ENCODE measurements at regions not wholly inside any gene's neighbourhood (a gene's known extent, or its start where the extent isn't known, plus 50 kb on each side); places are given as distances from the start of the nearest gene placed in this dataset.

DNA sequence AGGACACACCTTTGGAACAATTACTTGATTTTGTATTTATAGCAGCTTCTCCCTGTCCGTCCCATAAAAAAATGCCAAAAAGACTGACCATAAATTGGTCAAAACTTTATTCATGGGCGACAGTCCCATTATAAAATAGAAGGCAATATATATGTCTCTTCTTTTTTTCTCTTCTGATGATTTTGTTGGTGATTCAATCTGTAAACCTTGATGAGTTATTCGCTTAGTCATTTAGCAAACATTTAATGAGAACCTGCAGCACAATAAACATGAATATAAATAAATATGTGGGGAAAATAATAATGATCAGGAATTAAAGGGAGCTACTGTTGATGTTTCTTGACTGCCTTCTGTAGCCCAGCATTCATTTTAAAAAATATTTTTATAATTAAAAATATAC is 356.4 kb upstream of the ACTBL2 start:
- Mint-ChIP-seq H3K27ac (ENCODE audit: unreplicated experiment) (no peak overlapping the region), H3K27me3 (ENCODE audit: insufficient read depth, unreplicated experiment) (no peaks in the 10 kb centered on the region), H3K4me3 (ENCODE audit: unreplicated experiment) (no peak overlapping the region), H3K9me3 (ENCODE audit: unreplicated experiment) (no peaks in the 10 kb centered on the region), H3K36me3 (ENCODE audit: insufficient read depth, unreplicated experiment) (no peaks in the 10 kb centered on the region), H3K4me1 (ENCODE audit: low read depth, unreplicated experiment) (peaks cover 7% of the 10 kb centered on the region)
- H3K9me3 ChIP-seq: no peaks in the 10 kb centered on the region
- no TSS peak for BruUV-seq (replicated peaks)
- TF ChIP-seq, protein P1, sequence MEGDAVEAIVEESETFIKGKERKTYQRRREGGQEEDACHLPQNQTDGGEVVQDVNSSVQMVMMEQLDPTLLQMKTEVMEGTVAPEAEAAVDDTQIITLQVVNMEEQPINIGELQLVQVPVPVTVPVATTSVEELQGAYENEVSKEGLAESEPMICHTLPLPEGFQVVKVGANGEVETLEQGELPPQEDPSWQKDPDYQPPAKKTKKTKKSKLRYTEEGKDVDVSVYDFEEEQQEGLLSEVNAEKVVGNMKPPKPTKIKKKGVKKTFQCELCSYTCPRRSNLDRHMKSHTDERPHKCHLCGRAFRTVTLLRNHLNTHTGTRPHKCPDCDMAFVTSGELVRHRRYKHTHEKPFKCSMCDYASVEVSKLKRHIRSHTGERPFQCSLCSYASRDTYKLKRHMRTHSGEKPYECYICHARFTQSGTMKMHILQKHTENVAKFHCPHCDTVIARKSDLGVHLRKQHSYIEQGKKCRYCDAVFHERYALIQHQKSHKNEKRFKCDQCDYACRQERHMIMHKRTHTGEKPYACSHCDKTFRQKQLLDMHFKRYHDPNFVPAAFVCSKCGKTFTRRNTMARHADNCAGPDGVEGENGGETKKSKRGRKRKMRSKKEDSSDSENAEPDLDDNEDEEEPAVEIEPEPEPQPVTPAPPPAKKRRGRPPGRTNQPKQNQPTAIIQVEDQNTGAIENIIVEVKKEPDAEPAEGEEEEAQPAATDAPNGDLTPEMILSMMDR (IDR thresholded peaks at IDR 0.05; ENCODE audit: insufficient read depth in 1 of 2, low read depth in 1 of 2, low read length in 1 of 2, severe bottlenecking in 1 of 2, unreplicated experiment in 1 of 2): no peak
- CTCF ChIA-PET: no interaction called here
- no peaks in the 10 kb centered on the region for H3K27me3 ChIP-seq (replicated peaks; ENCODE audit: control insufficient read depth, insufficient read depth, low read length)
- H3K4me3 ChIP-seq (ENCODE audit: low read depth, low read length): no peak overlapping the region
- POLR2A ChIA-PET: no interaction called here
- peaks cover 11% of the 10 kb centered on the region for H3K4me1 ChIP-seq
- no peaks in the 10 kb centered on the region for H3K36me3 ChIP-seq (ENCODE audit: control insufficient read depth, insufficient read depth, low read length)
- no peak for DNase-seq
- intact Hi-C loops (cut with micrococcal nuclease; ENCODE audit: unreplicated experiment): no loop called here

GRCh38 chr5:57836921-57837320 is 354.3 kb upstream of the ACTBL2 start:
- no peaks in the 10 kb centered on the region for H3K36me3 ChIP-seq (ENCODE audit: control insufficient read depth, insufficient read depth, low read length)
- H3K27ac Mint-ChIP-seq (ENCODE audit: unreplicated experiment): no peak overlapping the region
- TF ChIP-seq, protein P1 (IDR thresholded peaks at IDR 0.05; ENCODE audit: insufficient read depth in 1 of 2, low read depth in 1 of 2, low read length in 1 of 2, severe bottlenecking in 1 of 2, unreplicated experiment in 1 of 2): no peak
- H3K9me3 ChIP-seq: no peaks in the 10 kb centered on the region
- intact Hi-C loops (cut with micrococcal nuclease; ENCODE audit: unreplicated experiment): no loop called here
- H3K4me1 ChIP-seq: peaks cover 7% of the 10 kb centered on the region
- H3K4me3 Mint-ChIP-seq (ENCODE audit: unreplicated experiment): no peak overlapping the region
- no peak overlapping the region for H3K4me3 ChIP-seq (ENCODE audit: low read depth, low read length)
- DNase-seq: no peak
- no TSS peak for BruUV-seq (replicated peaks)
- POLR2A ChIA-PET: no interaction called here
- no peaks in the 10 kb centered on the region for H3K4me1 Mint-ChIP-seq (ENCODE audit: low read depth, unreplicated experiment)
- H3K9me3 Mint-ChIP-seq (ENCODE audit: unreplicated experiment): no peaks in the 10 kb centered on the region
- CTCF ChIA-PET: no interaction called here
- H3K27me3 Mint-ChIP-seq (ENCODE audit: insufficient read depth, unreplicated experiment): no peaks in the 10 kb centered on the region
- no peaks in the 10 kb centered on the region for H3K36me3 Mint-ChIP-seq (ENCODE audit: insufficient read depth, unreplicated experiment)
- H3K27me3 ChIP-seq (replicated peaks; ENCODE audit: control insufficient read depth, insufficient read depth, low read length): no peaks in the 10 kb centered on the region

DNA sequence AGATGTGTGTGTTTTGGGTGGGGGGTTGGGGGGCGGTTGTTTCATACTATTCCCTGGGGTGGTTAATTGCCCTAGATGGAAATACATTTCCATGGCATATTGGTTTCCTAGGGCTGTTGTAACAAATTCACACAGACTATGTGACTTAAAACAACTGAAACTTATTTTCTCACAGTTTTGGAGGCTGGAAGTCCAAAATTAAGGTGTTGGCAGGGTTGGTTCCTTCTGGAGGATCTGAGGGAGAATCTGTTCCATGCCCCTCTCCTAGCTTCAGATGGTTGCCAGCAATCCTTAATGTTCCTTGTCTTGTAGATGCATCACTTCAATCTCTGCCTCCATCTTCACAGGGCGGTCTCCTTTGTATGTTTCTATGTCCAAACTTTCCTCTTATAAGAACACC is 353.7 kb upstream of the ACTBL2 start:
- Histone ChIP-seq H3K4me1 (peaks cover 3% of the 10 kb centered on the region), H3K27me3 (replicated peaks; ENCODE audit: control insufficient read depth, insufficient read depth, low read length) (no peaks in the 10 kb centered on the region), H3K4me3 (ENCODE audit: low read depth, low read length) (no peak overlapping the region), H3K9me3 (no peaks in the 10 kb centered on the region), H3K36me3 (ENCODE audit: control insufficient read depth, insufficient read depth, low read length) (no peaks in the 10 kb centered on the region)
- DNase-seq: no peak
- H3K9me3 Mint-ChIP-seq (ENCODE audit: unreplicated experiment): no peaks in the 10 kb centered on the region
- BruUV-seq (replicated peaks): no TSS peak
- TF ChIP-seq, protein P1 (IDR thresholded peaks at IDR 0.05; ENCODE audit: insufficient read depth in 1 of 2, low read depth in 1 of 2, low read length in 1 of 2, severe bottlenecking in 1 of 2, unreplicated experiment in 1 of 2): no peak
- intact Hi-C loops (cut with micrococcal nuclease; ENCODE audit: unreplicated experiment): no loop called here
- H3K27me3 Mint-ChIP-seq (ENCODE audit: insufficient read depth, unreplicated experiment): no peaks in the 10 kb centered on the region
- H3K4me1 Mint-ChIP-seq (ENCODE audit: low read depth, unreplicated experiment): no peaks in the 10 kb centered on the region
- H3K4me3 Mint-ChIP-seq (ENCODE audit: unreplicated experiment): no peak overlapping the region
- no peak overlapping the region for H3K27ac Mint-ChIP-seq (ENCODE audit: unreplicated experiment)
- ChIA-PET POLR2A (no interaction called here), CTCF (interaction anchor here (0.6 kb wide), 1 partner anchor 319 kb away, joined by 3 read pairs; no protein-coding TSS in a partner anchor)
- no peaks in the 10 kb centered on the region for H3K36me3 Mint-ChIP-seq (ENCODE audit: insufficient read depth, unreplicated experiment)
